ENCODE measurements at regions not wholly inside any gene's neighbourhood (a gene's known extent, or its start where the extent isn't known, plus 50 kb on each side); places are given as distances from the start of the nearest gene placed in this dataset.

DNA sequence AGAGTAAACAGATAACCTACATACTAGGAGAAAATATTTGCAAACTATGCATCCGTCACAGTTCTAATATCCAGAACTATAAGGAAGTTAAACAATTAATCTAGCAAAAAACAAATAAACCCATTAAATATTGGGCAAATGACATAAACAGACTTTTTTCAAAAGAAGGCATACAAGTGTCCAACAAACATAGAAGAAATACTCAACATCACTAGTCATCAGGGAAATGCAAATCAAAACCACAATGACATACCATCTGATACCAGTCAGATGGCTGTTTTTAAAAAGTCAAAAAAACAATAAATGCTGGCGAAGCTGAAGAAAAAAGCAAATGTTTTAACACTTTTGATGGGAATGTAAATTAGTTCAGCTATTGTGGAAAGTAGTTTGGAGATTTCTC, 1117.7 kb upstream of the MAP3K7 start:
- Histone ChIP-seq H3K9me3 (ENCODE audit: insufficient read depth, low read depth) (no peaks in the 10 kb centered on the region), H3K9me2 (ENCODE audit: insufficient read depth) (no peaks in the 10 kb centered on the region), H3K27ac (no peak overlapping the region), H3K79me2 (ENCODE audit: low read depth) (no peaks in the 10 kb centered on the region), H3K4me2 (no peak overlapping the region; the same call in 1 of the 2 replicates), H3K4me1 (replicated peaks; ENCODE audit: insufficient read depth) (peaks cover 18% of the 10 kb centered on the region), H3K27me3 (ENCODE audit: insufficient read depth, low read depth) (no peaks in the 10 kb centered on the region), H3K4me3 (no peak overlapping the region), H3F3A (ENCODE audit: insufficient read depth, low read depth) (no peaks in the 10 kb centered on the region), H3K36me3 (ENCODE audit: low read depth) (no peaks in the 10 kb centered on the region), H2AFZ (no peak overlapping the region), H4K20me1 (ENCODE audit: insufficient read depth) (no peaks in the 10 kb centered on the region)
- intact Hi-C loops (cut with micrococcal nuclease; ENCODE audit: unreplicated experiment), result loop anchor here (5.0 to 10.0 kb wide), 2 partner anchors 38 to 230 kb away; no protein-coding TSS in a partner anchor
- POLR2A ChIA-PET (ENCODE audit: unreplicated experiment), result no interaction called here
- TF ChIP-seq, protein P1, sequence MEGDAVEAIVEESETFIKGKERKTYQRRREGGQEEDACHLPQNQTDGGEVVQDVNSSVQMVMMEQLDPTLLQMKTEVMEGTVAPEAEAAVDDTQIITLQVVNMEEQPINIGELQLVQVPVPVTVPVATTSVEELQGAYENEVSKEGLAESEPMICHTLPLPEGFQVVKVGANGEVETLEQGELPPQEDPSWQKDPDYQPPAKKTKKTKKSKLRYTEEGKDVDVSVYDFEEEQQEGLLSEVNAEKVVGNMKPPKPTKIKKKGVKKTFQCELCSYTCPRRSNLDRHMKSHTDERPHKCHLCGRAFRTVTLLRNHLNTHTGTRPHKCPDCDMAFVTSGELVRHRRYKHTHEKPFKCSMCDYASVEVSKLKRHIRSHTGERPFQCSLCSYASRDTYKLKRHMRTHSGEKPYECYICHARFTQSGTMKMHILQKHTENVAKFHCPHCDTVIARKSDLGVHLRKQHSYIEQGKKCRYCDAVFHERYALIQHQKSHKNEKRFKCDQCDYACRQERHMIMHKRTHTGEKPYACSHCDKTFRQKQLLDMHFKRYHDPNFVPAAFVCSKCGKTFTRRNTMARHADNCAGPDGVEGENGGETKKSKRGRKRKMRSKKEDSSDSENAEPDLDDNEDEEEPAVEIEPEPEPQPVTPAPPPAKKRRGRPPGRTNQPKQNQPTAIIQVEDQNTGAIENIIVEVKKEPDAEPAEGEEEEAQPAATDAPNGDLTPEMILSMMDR (conservative IDR thresholded peaks at IDR 0.05), result no peak
- no peak for TF ChIP-seq EZH2 (IDR thresholded peaks at IDR 0.05; ENCODE audit: low read depth)
- CTCF ChIA-PET, result interaction anchor here (0.6 kb wide), 1 partner anchor 338 kb away, joined by 3 read pairs; no protein-coding TSS in a partner anchor
- DNase-seq, result peak in 1 of 2 experiments; percentile 81
- BruUV-seq (replicated peaks), result no TSS peak

DNA sequence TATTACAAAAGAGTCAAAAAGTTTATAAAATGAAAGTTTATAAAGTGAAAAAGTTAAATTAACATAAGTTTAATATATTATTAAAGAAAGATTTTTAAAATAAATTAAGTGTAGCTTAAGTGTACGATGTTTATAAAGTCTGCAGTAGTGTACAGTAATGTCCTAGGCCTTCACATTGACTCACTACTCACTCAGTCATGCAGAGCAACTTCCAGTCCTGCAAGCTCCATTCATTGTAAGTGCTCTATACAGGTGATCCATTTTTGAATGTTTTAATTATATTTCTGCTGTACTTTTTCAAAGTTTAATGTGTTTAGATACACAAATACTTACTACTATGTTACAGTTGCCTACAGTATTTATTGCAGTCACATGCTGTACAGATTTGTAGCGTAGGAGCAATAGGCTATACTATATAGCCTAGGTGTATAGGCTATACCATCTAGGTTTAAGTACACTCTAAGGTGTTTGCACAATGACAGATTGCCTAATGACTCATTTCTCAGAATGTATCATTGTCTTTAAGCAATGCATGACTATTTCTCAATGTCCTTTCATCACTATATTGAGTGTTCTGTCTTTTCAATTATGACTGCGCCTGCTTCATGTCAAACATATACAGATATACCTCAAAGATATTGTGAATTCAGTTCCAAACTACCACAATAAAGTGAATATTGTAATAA, 1110.3 kb upstream of the MAP3K7 start:
- Histone ChIP-seq H3K9me3 (ENCODE audit: insufficient read depth, low read depth) (no peaks in the 10 kb centered on the region), H3K9me2 (ENCODE audit: insufficient read depth) (no peaks in the 10 kb centered on the region), H3F3A (ENCODE audit: insufficient read depth, low read depth) (no peaks in the 10 kb centered on the region), H3K36me3 (ENCODE audit: low read depth) (no peaks in the 10 kb centered on the region), H3K79me2 (ENCODE audit: low read depth) (no peaks in the 10 kb centered on the region), H3K4me1 (replicated peaks; ENCODE audit: insufficient read depth) (peaks cover 8% of the 10 kb centered on the region; the same call in 1 of the 2 replicates), H3K4me2 (no peak overlapping the region), H3K27me3 (ENCODE audit: insufficient read depth, low read depth) (no peaks in the 10 kb centered on the region), H3K27ac (no peak overlapping the region), H3K4me3 (no peak overlapping the region), H4K20me1 (ENCODE audit: insufficient read depth) (no peaks in the 10 kb centered on the region), H2AFZ (no peak overlapping the region)
- intact Hi-C loops (cut with micrococcal nuclease; ENCODE audit: unreplicated experiment), result no loop called here
- ChIA-PET CTCF (no interaction called here), POLR2A (ENCODE audit: unreplicated experiment) (no interaction called here)
- TF ChIP-seq, protein P1 (conservative IDR thresholded peaks at IDR 0.05), result no peak
- TF ChIP-seq EZH2 (IDR thresholded peaks at IDR 0.05; ENCODE audit: low read depth), result no peak
- DNase-seq, result peak in 1 of 2 experiments; percentile 65
- no TSS peak for BruUV-seq (replicated peaks)

DNA sequence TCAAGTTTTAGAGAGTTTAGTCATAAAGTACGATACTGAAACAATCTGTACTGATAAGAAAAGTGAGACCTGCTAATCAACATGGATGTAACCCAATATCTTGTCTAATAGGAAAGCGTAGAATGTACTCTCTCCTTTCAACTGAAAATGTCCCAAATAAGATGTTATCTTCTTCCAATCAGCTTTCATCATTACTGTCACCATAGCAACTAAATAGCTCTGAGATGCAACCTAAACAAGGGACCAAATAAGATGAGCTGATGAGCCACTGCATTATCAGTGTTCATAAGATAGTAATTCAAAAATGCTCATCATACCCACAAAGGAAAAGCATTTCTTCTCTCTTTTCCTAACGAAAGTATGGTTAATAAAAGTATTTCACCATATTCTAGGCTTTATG, 1108.3 kb upstream of the MAP3K7 start:
- no peaks in the 10 kb centered on the region for H4K20me1 ChIP-seq (ENCODE audit: insufficient read depth)
- H3K9me3 ChIP-seq (ENCODE audit: insufficient read depth, low read depth), result no peaks in the 10 kb centered on the region
- no peaks in the 10 kb centered on the region for H3K9me2 ChIP-seq (ENCODE audit: insufficient read depth)
- H3K27me3 ChIP-seq (ENCODE audit: insufficient read depth, low read depth), result no peaks in the 10 kb centered on the region
- no peak overlapping the region for H3K4me3 ChIP-seq
- ChIA-PET CTCF (no interaction called here), POLR2A (ENCODE audit: unreplicated experiment) (no interaction called here)
- H2AFZ ChIP-seq, result no peak overlapping the region
- no peak overlapping the region for H3K4me2 ChIP-seq
- peaks cover 8% of the 10 kb centered on the region; the same call in 1 of the 2 replicates for H3K4me1 ChIP-seq (replicated peaks; ENCODE audit: insufficient read depth)
- intact Hi-C loops (cut with micrococcal nuclease; ENCODE audit: unreplicated experiment), result no loop called here
- TF ChIP-seq EZH2 (IDR thresholded peaks at IDR 0.05; ENCODE audit: low read depth), result no peak
- TF ChIP-seq, protein P1 (conservative IDR thresholded peaks at IDR 0.05), result no peak
- H3K27ac ChIP-seq, result no peak overlapping the region
- BruUV-seq (replicated peaks), result no TSS peak
- H3F3A ChIP-seq (ENCODE audit: insufficient read depth, low read depth), result no peaks in the 10 kb centered on the region
- H3K79me2 ChIP-seq (ENCODE audit: low read depth), result no peaks in the 10 kb centered on the region
- DNase-seq, result no peak
- no peaks in the 10 kb centered on the region for H3K36me3 ChIP-seq (ENCODE audit: low read depth)
